Ishikawa (cell line): ENCODE measurements at regions not wholly inside any gene's neighbourhood (a gene's known extent, or its start where the extent isn't known, plus 50 kb on each side); places are given as distances from the start of the nearest gene placed in this dataset.

Source experiments
- EGR1 ChIP-seq: IDR thresholded peaks from 2 replicates; pipeline ENCODE4 v1.6.1; 2012
- FOXM1 ChIP-seq: IDR thresholded peaks from 2 replicates; pipeline ENCODE4 v1.6.1; 2012; ENCODE audit warnings: low read depth, borderline replicate concordance
- NFIC ChIP-seq: IDR thresholded peaks from 2 replicates; pipeline ENCODE4 v1.6.1; 2012
- TAF1 ChIP-seq: IDR thresholded peaks from 2 replicates; pipeline ENCODE4 v1.6.1; 2012; ENCODE audit warnings: low read depth, mild to moderate bottlenecking
- TEAD4 ChIP-seq: IDR thresholded peaks from 2 replicates; pipeline ENCODE4 v1.6.1; 2012
- YY1 ChIP-seq: IDR thresholded peaks from 2 replicates; pipeline ENCODE4 v1.6.1; 2012; ENCODE audit warnings: low read depth
- TF ChIP-seq, protein P1 (sequence below): IDR thresholded peaks from 2 replicates; pipeline ENCODE4 v1.6.1; 2012
- TF ChIP-seq, protein P2 (sequence below): IDR thresholded peaks from 2 replicates; pipeline ENCODE4 v1.6.1; 2012; ENCODE audit warnings: low read depth, mild to moderate bottlenecking

DNA sequence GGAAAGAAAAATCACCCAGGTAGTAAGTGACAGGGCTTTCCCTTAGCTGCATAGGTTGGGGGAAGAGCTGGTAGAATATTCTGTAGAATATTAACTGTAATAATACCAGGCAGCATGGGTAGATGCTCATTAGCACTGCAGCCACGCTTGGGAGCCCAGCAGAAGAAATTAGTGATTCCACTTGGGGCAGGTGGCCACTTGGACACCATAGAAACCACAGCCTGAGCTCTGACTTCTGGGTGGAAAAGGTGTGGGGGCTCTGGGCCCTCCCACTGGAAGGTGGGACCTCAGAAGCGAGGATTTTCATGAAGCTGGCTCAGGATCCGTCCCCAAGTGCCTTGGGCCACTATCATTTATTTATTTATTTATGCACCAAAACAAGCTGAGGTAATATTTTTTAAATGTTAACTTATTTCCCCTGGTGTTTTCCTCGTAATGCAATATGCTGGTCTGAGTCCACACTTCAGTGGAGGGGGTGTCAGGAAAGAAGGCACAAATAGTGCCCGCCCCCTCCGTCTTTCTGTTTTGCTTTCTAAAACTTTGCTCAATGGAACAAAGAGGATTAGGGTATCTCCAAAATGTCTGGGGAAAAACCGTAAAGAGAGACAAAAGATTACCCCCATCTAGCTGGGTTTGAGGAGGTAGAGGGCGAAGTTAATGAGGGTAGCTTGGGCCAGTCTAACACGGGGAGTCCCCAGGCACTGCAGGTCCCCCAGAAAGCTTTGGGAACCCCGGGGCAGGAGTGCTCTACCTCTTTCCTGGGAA lies 75.2 kb upstream of the GADD45A start:
- TF ChIP-seq, protein P1, sequence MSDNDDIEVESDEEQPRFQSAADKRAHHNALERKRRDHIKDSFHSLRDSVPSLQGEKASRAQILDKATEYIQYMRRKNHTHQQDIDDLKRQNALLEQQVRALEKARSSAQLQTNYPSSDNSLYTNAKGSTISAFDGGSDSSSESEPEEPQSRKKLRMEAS, result no peak
- TF ChIP-seq, protein P2, sequence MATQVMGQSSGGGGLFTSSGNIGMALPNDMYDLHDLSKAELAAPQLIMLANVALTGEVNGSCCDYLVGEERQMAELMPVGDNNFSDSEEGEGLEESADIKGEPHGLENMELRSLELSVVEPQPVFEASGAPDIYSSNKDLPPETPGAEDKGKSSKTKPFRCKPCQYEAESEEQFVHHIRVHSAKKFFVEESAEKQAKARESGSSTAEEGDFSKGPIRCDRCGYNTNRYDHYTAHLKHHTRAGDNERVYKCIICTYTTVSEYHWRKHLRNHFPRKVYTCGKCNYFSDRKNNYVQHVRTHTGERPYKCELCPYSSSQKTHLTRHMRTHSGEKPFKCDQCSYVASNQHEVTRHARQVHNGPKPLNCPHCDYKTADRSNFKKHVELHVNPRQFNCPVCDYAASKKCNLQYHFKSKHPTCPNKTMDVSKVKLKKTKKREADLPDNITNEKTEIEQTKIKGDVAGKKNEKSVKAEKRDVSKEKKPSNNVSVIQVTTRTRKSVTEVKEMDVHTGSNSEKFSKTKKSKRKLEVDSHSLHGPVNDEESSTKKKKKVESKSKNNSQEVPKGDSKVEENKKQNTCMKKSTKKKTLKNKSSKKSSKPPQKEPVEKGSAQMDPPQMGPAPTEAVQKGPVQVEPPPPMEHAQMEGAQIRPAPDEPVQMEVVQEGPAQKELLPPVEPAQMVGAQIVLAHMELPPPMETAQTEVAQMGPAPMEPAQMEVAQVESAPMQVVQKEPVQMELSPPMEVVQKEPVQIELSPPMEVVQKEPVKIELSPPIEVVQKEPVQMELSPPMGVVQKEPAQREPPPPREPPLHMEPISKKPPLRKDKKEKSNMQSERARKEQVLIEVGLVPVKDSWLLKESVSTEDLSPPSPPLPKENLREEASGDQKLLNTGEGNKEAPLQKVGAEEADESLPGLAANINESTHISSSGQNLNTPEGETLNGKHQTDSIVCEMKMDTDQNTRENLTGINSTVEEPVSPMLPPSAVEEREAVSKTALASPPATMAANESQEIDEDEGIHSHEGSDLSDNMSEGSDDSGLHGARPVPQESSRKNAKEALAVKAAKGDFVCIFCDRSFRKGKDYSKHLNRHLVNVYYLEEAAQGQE, result no peak
- TF ChIP-seq EGR1, result no peak
- TF ChIP-seq FOXM1, result no peak
- no peak for TF ChIP-seq NFIC
- TF ChIP-seq TAF1, result no peak
- no peak for TF ChIP-seq TEAD4
- TF ChIP-seq YY1, result no peak
